GM12875 (cell line): ENCODE measurements at regions not wholly inside any gene's neighbourhood (a gene's known extent, or its start where the extent isn't known, plus 50 kb on each side); places are given as distances from the start of the nearest gene placed in this dataset.
A peak's percentile ranks its signal among the peaks of the same experiment; 100 is the strongest.
"Not testable (repeated sequence)": the region's sequence is repeated elsewhere in the genome, so short reads cannot be mapped to it uniquely, and the experiment has no call there.

ENCODE experiments used
- H3K4me3 ChIP-seq: one replicate; pipeline ENCODE4 v1.5.1; 2011; ENCODE audit warnings: low read depth, low read length, control low read depth
- CTCF ChIP-seq: IDR thresholded peaks from 2 replicates; pipeline ENCODE4 v1.5.1; 2011; ENCODE audit warnings: low read depth, mild to moderate bottlenecking, control low read depth, inconsistent platforms, low read length, moderate library complexity, borderline replicate concordance; ENCODE audit not compliant: insufficient read depth

- TF ChIP-seq CTCF: no peak
- H3K4me3 ChIP-seq: no peak overlapping the region
Observed at GRCh38 chr7:148515237-148515636, 75.3 kb upstream of the C7orf33 start.

- no peak overlapping the region for H3K4me3 ChIP-seq
- no peak for TF ChIP-seq CTCF
Observed at GRCh38 chr7:148515728-148516695, 74.6 kb upstream of the C7orf33 start.

- H3K4me3 ChIP-seq: not testable (repeated sequence)
Observed at GRCh38 chr7:148519386-148519785, 71.2 kb upstream of the C7orf33 start.

GRCh38 chr7:148521271-148521670 lies 69.3 kb upstream of the C7orf33 start:
- H3K4me3 ChIP-seq: no peak overlapping the region
- no peak for TF ChIP-seq CTCF

GRCh38 chr7:148523550-148523949 lies 67.0 kb upstream of the C7orf33 start:
- H3K4me3 ChIP-seq: no peak overlapping the region
- TF ChIP-seq CTCF: no peak

- TF ChIP-seq CTCF: no peak
- no peak overlapping the region for H3K4me3 ChIP-seq
Observed at GRCh38 chr7:148524479-148525224, 65.9 kb upstream of the C7orf33 start.

- no peak overlapping the region for H3K4me3 ChIP-seq
- TF ChIP-seq CTCF: peak; percentile 74
Observed at GRCh38 chr7:148527717-148528168, 62.8 kb upstream of the C7orf33 start.
